ENCODE measurements at regions not wholly inside any gene's neighbourhood (a gene's known extent, or its start where the extent isn't known, plus 50 kb on each side); places are given as distances from the start of the nearest gene placed in this dataset.
"Not testable (repeated sequence)": the region's sequence is repeated elsewhere in the genome, so short reads cannot be mapped to it uniquely, and the experiment has no call there.

DNA sequence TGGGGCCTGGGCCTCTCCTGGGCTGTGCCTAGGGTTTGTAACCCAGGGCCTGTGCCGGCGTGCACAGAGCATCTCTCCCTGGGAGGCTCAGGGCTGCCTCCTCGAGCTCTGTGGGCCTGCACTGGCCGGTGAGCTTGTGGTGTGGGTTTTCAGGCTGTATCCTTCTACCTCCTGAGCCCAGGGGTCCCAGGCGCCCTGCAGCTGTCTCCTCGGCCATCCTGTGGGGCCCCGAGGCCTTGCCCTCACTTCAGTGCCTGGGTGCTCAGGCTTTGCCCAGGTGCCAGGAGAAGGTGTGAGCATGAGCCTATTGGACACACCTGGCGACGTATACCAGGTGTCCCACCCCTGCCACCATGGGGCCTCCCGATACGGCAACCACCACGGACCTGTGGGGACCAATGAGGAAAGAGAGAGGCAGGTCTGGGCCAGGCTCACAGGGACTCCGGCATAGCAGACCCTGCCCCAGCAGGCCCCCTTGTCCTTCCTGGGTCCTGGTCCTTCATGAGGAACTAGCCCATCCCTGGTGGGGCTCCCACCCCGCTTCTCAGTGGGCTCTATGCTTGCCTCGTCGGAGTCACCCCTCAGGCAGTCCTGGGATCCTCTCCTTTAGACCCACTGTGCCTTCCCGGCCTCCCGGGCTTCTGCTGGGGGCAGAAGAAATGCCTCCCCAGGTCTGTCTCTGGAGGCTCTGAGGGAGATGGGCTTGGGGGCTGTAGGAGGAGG lies 400.2 kb downstream of the TMEM121 start:
- intact Hi-C loops (cut with micrococcal nuclease; ENCODE audit: unreplicated experiment): no loop called here
- TF ChIP-seq, protein P1, sequence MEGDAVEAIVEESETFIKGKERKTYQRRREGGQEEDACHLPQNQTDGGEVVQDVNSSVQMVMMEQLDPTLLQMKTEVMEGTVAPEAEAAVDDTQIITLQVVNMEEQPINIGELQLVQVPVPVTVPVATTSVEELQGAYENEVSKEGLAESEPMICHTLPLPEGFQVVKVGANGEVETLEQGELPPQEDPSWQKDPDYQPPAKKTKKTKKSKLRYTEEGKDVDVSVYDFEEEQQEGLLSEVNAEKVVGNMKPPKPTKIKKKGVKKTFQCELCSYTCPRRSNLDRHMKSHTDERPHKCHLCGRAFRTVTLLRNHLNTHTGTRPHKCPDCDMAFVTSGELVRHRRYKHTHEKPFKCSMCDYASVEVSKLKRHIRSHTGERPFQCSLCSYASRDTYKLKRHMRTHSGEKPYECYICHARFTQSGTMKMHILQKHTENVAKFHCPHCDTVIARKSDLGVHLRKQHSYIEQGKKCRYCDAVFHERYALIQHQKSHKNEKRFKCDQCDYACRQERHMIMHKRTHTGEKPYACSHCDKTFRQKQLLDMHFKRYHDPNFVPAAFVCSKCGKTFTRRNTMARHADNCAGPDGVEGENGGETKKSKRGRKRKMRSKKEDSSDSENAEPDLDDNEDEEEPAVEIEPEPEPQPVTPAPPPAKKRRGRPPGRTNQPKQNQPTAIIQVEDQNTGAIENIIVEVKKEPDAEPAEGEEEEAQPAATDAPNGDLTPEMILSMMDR (IDR thresholded peaks at IDR 0.05; ENCODE audit: insufficient read depth in 1 of 2, low read depth in 1 of 2, low read length in 1 of 2, severe bottlenecking in 1 of 2, unreplicated experiment in 1 of 2): no peak
- Mint-ChIP-seq H3K4me3 (ENCODE audit: unreplicated experiment) (no peak overlapping the region), H3K9me3 (ENCODE audit: unreplicated experiment) (no peaks in the 10 kb centered on the region), H3K27ac (ENCODE audit: unreplicated experiment) (no peak overlapping the region), H3K4me1 (ENCODE audit: low read depth, unreplicated experiment) (no peaks in the 10 kb centered on the region), H3K27me3 (ENCODE audit: insufficient read depth, unreplicated experiment) (peaks cover 16% of the 10 kb centered on the region), H3K36me3 (ENCODE audit: insufficient read depth, unreplicated experiment) (no peaks in the 10 kb centered on the region)
- BruUV-seq (replicated peaks): no TSS peak
- no peak overlapping the region for H3K4me3 ChIP-seq (ENCODE audit: low read depth, low read length)
- no peaks in the 10 kb centered on the region for H3K9me3 ChIP-seq
- H3K27me3 ChIP-seq (replicated peaks; ENCODE audit: control insufficient read depth, insufficient read depth, low read length): no peaks in the 10 kb centered on the region; the same call in 1 of the 2 replicates
- H3K4me1 ChIP-seq: no peaks in the 10 kb centered on the region
- no peaks in the 10 kb centered on the region for H3K36me3 ChIP-seq (ENCODE audit: control insufficient read depth, insufficient read depth, low read length)
- CTCF ChIA-PET: interaction anchor here (0.6 kb wide), 1 partner anchor 43 kb away, joined by 5 read pairs; no protein-coding TSS in a partner anchor
- POLR2A ChIA-PET: no interaction called here
- peak in 1 of 2 experiments; percentile 13 for DNase-seq

DNA sequence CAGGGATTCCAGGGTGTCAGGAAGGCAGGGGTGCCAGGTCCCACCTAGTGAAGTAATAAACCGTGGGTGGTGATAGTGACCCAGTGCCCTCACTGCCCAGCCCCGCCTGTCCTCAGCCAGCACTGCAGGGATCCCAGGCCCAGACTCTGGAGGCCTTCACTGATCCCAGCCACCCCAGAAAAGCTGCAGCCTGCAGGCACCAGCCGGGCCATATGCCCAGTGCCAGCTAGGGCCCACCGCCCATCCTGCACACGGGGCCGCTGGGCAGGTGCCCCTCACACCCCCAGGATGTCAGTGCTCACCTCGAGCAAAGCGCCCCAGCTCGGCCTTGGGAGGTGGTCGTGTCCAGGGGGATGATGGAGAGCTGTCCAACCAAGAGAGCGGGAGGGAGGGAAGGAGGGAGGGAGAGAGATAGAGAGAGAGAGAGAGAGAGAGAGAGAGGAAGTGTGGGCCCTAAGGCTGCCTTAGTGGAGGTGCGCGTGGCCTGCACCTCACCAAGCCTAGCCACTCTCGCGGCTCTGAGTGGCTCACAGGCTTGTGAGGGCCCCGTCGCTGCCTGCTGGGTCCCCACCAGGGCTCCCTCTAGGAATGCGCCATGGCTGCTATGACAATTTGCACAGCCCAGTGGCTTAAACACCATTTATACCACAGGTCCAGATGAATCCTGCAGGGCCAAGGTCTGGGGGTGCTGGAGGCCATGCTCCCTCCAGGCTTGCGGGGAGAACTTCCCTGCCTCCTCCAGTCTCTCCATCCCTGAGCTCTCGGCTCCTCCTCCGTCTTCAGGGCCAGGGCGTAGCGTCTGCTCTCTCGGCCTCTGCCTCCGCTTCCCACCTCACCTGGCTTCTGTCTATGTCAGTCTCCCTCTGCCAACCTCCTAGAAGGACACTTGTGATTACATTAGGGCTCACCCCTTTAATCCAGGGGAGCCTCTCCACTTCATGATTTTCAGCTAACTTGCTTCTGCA lies 401.0 kb downstream of the TMEM121 start:
- Histone ChIP-seq H3K4me1 (no peaks in the 10 kb centered on the region), H3K4me3 (ENCODE audit: low read depth, low read length) (no peak overlapping the region), H3K27me3 (replicated peaks; ENCODE audit: control insufficient read depth, insufficient read depth, low read length) (peaks cover 2% of the 10 kb centered on the region; the same call in 1 of the 2 replicates), H3K36me3 (ENCODE audit: control insufficient read depth, insufficient read depth, low read length) (no peaks in the 10 kb centered on the region), H3K9me3 (no peaks in the 10 kb centered on the region)
- POLR2A ChIA-PET: no interaction called here
- Mint-ChIP-seq H3K4me3 (ENCODE audit: unreplicated experiment) (no peak overlapping the region), H3K27me3 (ENCODE audit: insufficient read depth, unreplicated experiment) (peaks cover 16% of the 10 kb centered on the region), H3K36me3 (ENCODE audit: insufficient read depth, unreplicated experiment) (no peaks in the 10 kb centered on the region), H3K9me3 (ENCODE audit: unreplicated experiment) (no peaks in the 10 kb centered on the region), H3K27ac (ENCODE audit: unreplicated experiment) (no peak overlapping the region), H3K4me1 (ENCODE audit: low read depth, unreplicated experiment) (no peaks in the 10 kb centered on the region)
- DNase-seq: peak in 1 of 2 experiments; percentile 19
- no TSS peak for BruUV-seq (replicated peaks)
- intact Hi-C loops (cut with micrococcal nuclease; ENCODE audit: unreplicated experiment): no loop called here
- TF ChIP-seq, protein P1 (IDR thresholded peaks at IDR 0.05; ENCODE audit: insufficient read depth in 1 of 2, low read depth in 1 of 2, low read length in 1 of 2, severe bottlenecking in 1 of 2, unreplicated experiment in 1 of 2): no peak
- CTCF ChIA-PET: interaction anchor here (0.6 kb wide), 1 partner anchor 44 kb away, joined by 5 read pairs; no protein-coding TSS in a partner anchor

DNA sequence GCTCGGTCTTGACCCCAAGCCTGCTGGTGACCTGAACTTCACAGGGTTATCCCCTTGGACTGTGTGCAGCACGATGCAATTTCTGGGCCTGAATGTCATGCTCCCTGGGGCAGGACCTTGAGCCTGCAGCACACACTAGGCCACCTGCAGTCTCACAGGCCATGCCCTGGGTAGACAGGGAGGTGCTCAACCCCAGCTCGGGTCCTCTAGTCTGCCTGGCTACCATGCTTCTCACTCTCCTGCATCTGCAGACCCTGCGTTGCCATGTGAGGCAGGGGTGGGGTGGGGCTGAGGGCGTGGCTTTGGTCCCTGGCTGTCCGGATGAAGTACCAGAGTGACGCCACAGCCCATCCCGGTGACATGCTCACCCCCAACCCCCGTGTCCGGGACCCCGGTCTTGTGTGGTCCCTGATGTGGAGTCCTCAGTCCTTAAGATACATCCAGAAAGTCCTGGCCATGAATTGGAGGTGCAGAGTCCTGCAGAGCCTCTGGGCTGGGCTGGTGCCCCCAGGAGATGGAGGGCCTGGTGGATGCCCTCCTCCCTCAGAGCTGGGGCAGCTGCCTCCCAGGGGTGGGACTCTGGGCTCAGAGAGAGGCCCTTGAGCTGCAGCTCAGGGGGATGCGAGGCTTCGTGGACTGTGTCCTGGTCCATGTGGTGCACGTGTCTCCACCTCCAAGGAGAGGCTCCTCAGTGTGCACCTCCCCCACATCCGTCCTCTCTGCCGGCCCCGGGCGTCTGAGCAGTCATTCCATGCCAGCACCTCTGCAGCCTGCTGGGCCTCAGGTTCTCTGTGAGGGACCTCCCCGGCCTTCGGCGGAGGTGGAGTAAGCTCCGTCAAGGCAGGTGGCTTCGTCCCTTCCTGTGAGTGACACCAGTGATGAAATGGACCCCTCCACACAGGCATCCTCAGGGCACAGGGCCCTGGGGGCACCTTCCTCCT lies 402.1 kb downstream of the TMEM121 start:
- H3K36me3 Mint-ChIP-seq (ENCODE audit: insufficient read depth, unreplicated experiment); H3K4me1 Mint-ChIP-seq (ENCODE audit: low read depth, unreplicated experiment); H3K9me3 ChIP-seq; H3K4me3 ChIP-seq (ENCODE audit: low read depth, low read length); intact Hi-C loops (cut with micrococcal nuclease; ENCODE audit: unreplicated experiment); H3K4me1 ChIP-seq; H3K36me3 ChIP-seq (ENCODE audit: control insufficient read depth, insufficient read depth, low read length); H3K4me3 Mint-ChIP-seq (ENCODE audit: unreplicated experiment); H3K27me3 ChIP-seq (replicated peaks; ENCODE audit: control insufficient read depth, insufficient read depth, low read length); CTCF ChIA-PET; POLR2A ChIA-PET; BruUV-seq (replicated peaks); H3K9me3 Mint-ChIP-seq (ENCODE audit: unreplicated experiment); H3K27ac Mint-ChIP-seq (ENCODE audit: unreplicated experiment): not testable (repeated sequence)
- H3K27me3 Mint-ChIP-seq (ENCODE audit: insufficient read depth, unreplicated experiment): peaks cover 16% of the 10 kb centered on the region
- DNase-seq: peak in 1 of 2 experiments; percentile 32
